HepG2 (cell line): ENCODE measurements at regions not wholly inside any gene's neighbourhood (a gene's known extent, or its start where the extent isn't known, plus 50 kb on each side); places are given as distances from the start of the nearest gene placed in this dataset.

ENCODE experiments used
- MIXL1 ChIP-seq: IDR thresholded peaks from 2 replicates; pipeline ENCODE4 v1.6.1; 2016
- ONECUT2 ChIP-seq: sonication (generic); formaldehyde crosslinking; IDR thresholded peaks from 2 replicates; pipeline ENCODE4 v1.4.0; 2020; ENCODE audit warnings: missing genetic modification reagents
- RERE ChIP-seq: IDR thresholded peaks from 2 replicates; pipeline ENCODE4 v1.6.1; 2016; ENCODE audit warnings: low read depth, missing genetic modification reagents, missing compliant biosample characterization
- TBP ChIP-seq: sonication (generic); formaldehyde crosslinking; IDR thresholded peaks from 2 replicates; pipeline ENCODE4 v1.5.0; 2020; ENCODE audit warnings: missing genetic modification reagents
- ZNF10 ChIP-seq: sonication (generic); formaldehyde crosslinking; IDR thresholded peaks from 2 replicates; pipeline ENCODE4 v1.4.0; 2020; ENCODE audit warnings: mild to moderate bottlenecking, low read depth, missing genetic modification reagents, borderline replicate concordance
- ZNF883 ChIP-seq: sonication (generic); formaldehyde crosslinking; IDR thresholded peaks from 2 replicates; pipeline ENCODE4 v1.5.1; 2020; ENCODE audit warnings: mild to moderate bottlenecking, missing genetic modification reagents; ENCODE audit errors: not compliant biosample characterization
- TF ChIP-seq, protein P1 (sequence below): sonication (generic); formaldehyde crosslinking; IDR thresholded peaks from 2 replicates; pipeline ENCODE4 v1.4.0; 2020; ENCODE audit warnings: mild to moderate bottlenecking, missing genetic modification reagents, borderline replicate concordance
- TF ChIP-seq, protein P2 (sequence below), 2 experiments: fragments of 450-650 bp in 1 of 2; sonication (generic) in 1 of 2; formaldehyde crosslinking in 1 of 2; IDR thresholded peaks; 2 replicates each; pipeline versions ENCODE4 v1.6.1 to v1.8.0; 2016 to 2022; ENCODE audit warnings: antibody characterized with exemption in 1 of 2, mild to moderate bottlenecking in 1 of 2, missing genetic modification reagents in 1 of 2

GRCh38 chr14:80003138-80003537 is 208.2 kb downstream of the DIO2 start (continued):
- TF ChIP-seq, protein P1, sequence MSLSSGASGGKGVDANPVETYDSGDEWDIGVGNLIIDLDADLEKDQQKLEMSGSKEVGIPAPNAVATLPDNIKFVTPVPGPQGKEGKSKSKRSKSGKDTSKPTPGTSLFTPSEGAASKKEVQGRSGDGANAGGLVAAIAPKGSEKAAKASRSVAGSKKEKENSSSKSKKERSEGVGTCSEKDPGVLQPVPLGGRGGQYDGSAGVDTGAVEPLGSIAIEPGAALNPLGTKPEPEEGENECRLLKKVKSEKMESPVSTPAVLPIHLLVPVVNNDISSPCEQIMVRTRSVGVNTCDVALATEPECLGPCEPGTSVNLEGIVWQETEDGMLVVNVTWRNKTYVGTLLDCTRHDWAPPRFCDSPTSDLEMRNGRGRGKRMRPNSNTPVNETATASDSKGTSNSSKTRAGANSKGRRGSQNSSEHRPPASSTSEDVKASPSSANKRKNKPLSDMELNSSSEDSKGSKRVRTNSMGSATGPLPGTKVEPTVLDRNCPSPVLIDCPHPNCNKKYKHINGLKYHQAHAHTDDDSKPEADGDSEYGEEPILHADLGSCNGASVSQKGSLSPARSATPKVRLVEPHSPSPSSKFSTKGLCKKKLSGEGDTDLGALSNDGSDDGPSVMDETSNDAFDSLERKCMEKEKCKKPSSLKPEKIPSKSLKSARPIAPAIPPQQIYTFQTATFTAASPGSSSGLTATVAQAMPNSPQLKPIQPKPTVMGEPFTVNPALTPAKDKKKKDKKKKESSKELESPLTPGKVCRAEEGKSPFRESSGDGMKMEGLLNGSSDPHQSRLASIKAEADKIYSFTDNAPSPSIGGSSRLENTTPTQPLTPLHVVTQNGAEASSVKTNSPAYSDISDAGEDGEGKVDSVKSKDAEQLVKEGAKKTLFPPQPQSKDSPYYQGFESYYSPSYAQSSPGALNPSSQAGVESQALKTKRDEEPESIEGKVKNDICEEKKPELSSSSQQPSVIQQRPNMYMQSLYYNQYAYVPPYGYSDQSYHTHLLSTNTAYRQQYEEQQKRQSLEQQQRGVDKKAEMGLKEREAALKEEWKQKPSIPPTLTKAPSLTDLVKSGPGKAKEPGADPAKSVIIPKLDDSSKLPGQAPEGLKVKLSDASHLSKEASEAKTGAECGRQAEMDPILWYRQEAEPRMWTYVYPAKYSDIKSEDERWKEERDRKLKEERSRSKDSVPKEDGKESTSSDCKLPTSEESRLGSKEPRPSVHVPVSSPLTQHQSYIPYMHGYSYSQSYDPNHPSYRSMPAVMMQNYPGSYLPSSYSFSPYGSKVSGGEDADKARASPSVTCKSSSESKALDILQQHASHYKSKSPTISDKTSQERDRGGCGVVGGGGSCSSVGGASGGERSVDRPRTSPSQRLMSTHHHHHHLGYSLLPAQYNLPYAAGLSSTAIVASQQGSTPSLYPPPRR (CRISPR knock-in tag) = peak; percentile 98
- no peak for TF ChIP-seq TBP (CRISPR knock-in tag)
- no peak for TF ChIP-seq ONECUT2 (CRISPR knock-in tag)
- TF ChIP-seq, protein P2, sequence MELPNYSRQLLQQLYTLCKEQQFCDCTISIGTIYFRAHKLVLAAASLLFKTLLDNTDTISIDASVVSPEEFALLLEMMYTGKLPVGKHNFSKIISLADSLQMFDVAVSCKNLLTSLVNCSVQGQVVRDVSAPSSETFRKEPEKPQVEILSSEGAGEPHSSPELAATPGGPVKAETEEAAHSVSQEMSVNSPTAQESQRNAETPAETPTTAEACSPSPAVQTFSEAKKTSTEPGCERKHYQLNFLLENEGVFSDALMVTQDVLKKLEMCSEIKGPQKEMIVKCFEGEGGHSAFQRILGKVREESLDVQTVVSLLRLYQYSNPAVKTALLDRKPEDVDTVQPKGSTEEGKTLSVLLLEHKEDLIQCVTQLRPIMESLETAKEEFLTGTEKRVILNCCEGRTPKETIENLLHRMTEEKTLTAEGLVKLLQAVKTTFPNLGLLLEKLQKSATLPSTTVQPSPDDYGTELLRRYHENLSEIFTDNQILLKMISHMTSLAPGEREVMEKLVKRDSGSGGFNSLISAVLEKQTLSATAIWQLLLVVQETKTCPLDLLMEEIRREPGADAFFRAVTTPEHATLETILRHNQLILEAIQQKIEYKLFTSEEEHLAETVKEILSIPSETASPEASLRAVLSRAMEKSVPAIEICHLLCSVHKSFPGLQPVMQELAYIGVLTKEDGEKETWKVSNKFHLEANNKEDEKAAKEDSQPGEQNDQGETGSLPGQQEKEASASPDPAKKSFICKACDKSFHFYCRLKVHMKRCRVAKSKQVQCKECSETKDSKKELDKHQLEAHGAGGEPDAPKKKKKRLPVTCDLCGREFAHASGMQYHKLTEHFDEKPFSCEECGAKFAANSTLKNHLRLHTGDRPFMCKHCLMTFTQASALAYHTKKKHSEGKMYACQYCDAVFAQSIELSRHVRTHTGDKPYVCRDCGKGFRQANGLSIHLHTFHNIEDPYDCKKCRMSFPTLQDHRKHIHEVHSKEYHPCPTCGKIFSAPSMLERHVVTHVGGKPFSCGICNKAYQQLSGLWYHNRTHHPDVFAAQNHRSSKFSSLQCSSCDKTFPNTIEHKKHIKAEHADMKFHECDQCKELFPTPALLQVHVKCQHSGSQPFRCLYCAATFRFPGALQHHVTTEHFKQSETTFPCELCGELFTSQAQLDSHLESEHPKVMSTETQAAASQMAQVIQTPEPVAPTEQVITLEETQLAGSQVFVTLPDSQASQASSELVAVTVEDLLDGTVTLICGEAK (IDR thresholded peaks at IDR 0.05) = no peak
- TF ChIP-seq, protein P2 (CRISPR knock-in tag; IDR thresholded peaks at IDR 0.05) = no peak
- TF ChIP-seq ZNF883 = no peak
- TF ChIP-seq ZNF10 (CRISPR knock-in tag) = no peak
- peak; percentile 88 for TF ChIP-seq MIXL1 (CRISPR knock-in tag)
- TF ChIP-seq RERE (CRISPR knock-in tag) = peak; percentile 99
